H1 (cell line): ENCODE measurements at regions not wholly inside any gene's neighbourhood (a gene's known extent, or its start where the extent isn't known, plus 50 kb on each side); places are given as distances from the start of the nearest gene placed in this dataset.

Experiments
- CTCF ChIA-PET: fragments of 300-600 bp; sonication (Branson Sonifier 250); formaldehyde crosslinking; loops from one replicate; lab custom pipeline; 2021; ENCODE audit not compliant: partially characterized antibody; lab: Charles Lee
- POLR2A ChIA-PET: fragments of 300-600 bp; sonication (Branson Sonifier 250); formaldehyde crosslinking; loops from one replicate; lab custom pipeline; 2021; ENCODE audit warnings: inconsistent platforms; ENCODE audit not compliant: partially characterized antibody; lab: Charles Lee
- DNase-seq, 2 experiments: peaks; one replicate each; pipeline versions ENCODE4 v3.0.0 to v3.0.0-alpha.2; 2010 to 2022; ENCODE audit warnings: low spot score in 2 of 2, low read depth in 1 of 2, mixed read lengths in 1 of 2
- FAIRE-seq: peaks from 2 replicates; lab custom pipeline; 2011; peaks lifted over from hg19 to GRCh38; lab: Jason Lieb, UNC
- H2AFZ ChIP-seq: 2 replicates; pipeline ENCODE4 v1.8.1; 2012; ENCODE audit warnings: low read length, inconsistent platforms
- H2AK5ac ChIP-seq: 2 replicates; pipeline ENCODE4 v1.6.1; 2013; ENCODE audit warnings: low read depth, low read length
- H2BK120ac ChIP-seq: replicated peaks from 2 replicates; pipeline ENCODE3; 2013; ENCODE audit warnings: low read depth, low read length, inconsistent platforms
- H2BK12ac ChIP-seq: 2 replicates; pipeline ENCODE4 v1.6.1; 2013; ENCODE audit warnings: low read depth, low read length
- H2BK15ac ChIP-seq: 2 replicates; pipeline ENCODE4 v1.6.1; 2013; ENCODE audit warnings: low read length
- H2BK20ac ChIP-seq: 2 replicates; pipeline ENCODE4 v1.6.1; 2013; ENCODE audit warnings: low read length
- H2BK5ac ChIP-seq: 2 replicates; pipeline ENCODE4 v1.6.1; 2013; ENCODE audit warnings: low read depth, low read length
- H3K14ac ChIP-seq: 2 replicates; pipeline ENCODE4 v1.6.1; 2013; ENCODE audit warnings: inconsistent platforms; ENCODE audit not compliant: insufficient read length
- H3K18ac ChIP-seq: 2 replicates; pipeline ENCODE4 v1.6.1; 2013; ENCODE audit warnings: low read length; ENCODE audit errors: extremely low read depth
- H3K23ac ChIP-seq: 2 replicates; pipeline ENCODE4 v1.6.1; 2013; ENCODE audit warnings: inconsistent platforms; ENCODE audit not compliant: insufficient read length
- H3K23me2 ChIP-seq: 2 replicates; pipeline ENCODE4 v1.6.1; 2013; ENCODE audit warnings: low read depth, low read length
- H3K27ac ChIP-seq: 2 replicates; pipeline ENCODE4 v1.6.1; 2011; ENCODE audit warnings: low read depth, low read length, inconsistent platforms
- H3K27me3 ChIP-seq, 4 experiments: replicated peaks in 1 of 4; 1 replicate in 1 of 4; 2 replicates in 3 of 4; pipeline versions ENCODE4 v1.6.1 to v1.8.1; 2011 to 2013; ENCODE audit warnings: low read length in 3 of 4, mild to moderate bottlenecking in 3 of 4, inconsistent platforms in 2 of 4, mixed read lengths in 2 of 4, moderate library complexity in 1 of 4; ENCODE audit not compliant: control insufficient read depth in 3 of 4, insufficient read depth in 3 of 4; ENCODE audit errors: extremely low read depth in 1 of 4
- H3K36me3 ChIP-seq, 4 experiments: 2 replicates each; pipeline versions ENCODE4 v1.6.1 to v1.8.1; 2011 to 2013; ENCODE audit warnings: mild to moderate bottlenecking in 4 of 4, low read length in 3 of 4, moderate library complexity in 2 of 4, control low read depth in 1 of 4, inconsistent platforms in 1 of 4; ENCODE audit not compliant: insufficient read depth in 4 of 4, control insufficient read depth in 2 of 4
- H3K4ac ChIP-seq: replicated peaks from 2 replicates; pipeline ENCODE3; 2013; ENCODE audit warnings: low read length, low read depth, mixed read lengths, inconsistent platforms; ENCODE audit not compliant: insufficient read length
- H3K4me1 ChIP-seq, 4 experiments: replicated peaks in 1 of 4; 1 replicate in 1 of 4; 2 replicates in 3 of 4; pipeline versions ENCODE4 v1.6.1 to v1.8.1; 2011 to 2013; ENCODE audit warnings: low read length in 3 of 4, inconsistent platforms in 2 of 4, mixed read lengths in 1 of 4; ENCODE audit not compliant: insufficient read depth in 4 of 4, control insufficient read depth in 3 of 4
- H3K4me2 ChIP-seq, 2 experiments: 2 replicates each; pipeline versions ENCODE4 v1.6.1 to v1.8.1; 2011 to 2013; ENCODE audit warnings: low read depth in 2 of 2, low read length in 2 of 2, control low read depth in 1 of 2, inconsistent platforms in 1 of 2, mild to moderate bottlenecking in 1 of 2; ENCODE audit not compliant: insufficient read depth in 1 of 2
- H3K4me3 ChIP-seq, 4 experiments: fragments of 200-600, 300-600 bp in 1 of 4; sonication (generic), shearing (Covaris generic), sonication (Bioruptor Twin) in 1 of 4; 2 replicates each; pipeline versions ENCODE4 v1.5.1 to v1.8.1; 2011 to 2016; ENCODE audit warnings: low read length in 4 of 4, low read depth in 3 of 4, control low read depth in 2 of 4, inconsistent platforms in 2 of 4, mild to moderate bottlenecking in 2 of 4, mixed read lengths in 1 of 4, moderate library complexity in 1 of 4; ENCODE audit not compliant: insufficient read depth in 2 of 4; ENCODE audit errors: extremely low read depth in 1 of 4
- H3K56ac ChIP-seq: replicated peaks from 2 replicates; pipeline ENCODE3; 2013; ENCODE audit warnings: low read depth, mild to moderate bottlenecking, mixed read lengths, low read length, inconsistent platforms; ENCODE audit not compliant: insufficient read length
- H3K79me1 ChIP-seq: 2 replicates; pipeline ENCODE4 v1.6.1; 2013; ENCODE audit warnings: low read depth, low read length, control low read depth
- H3K79me2 ChIP-seq, 2 experiments: 2 replicates each; pipeline versions ENCODE4 v1.6.1 to v1.8.1; 2012 to 2013; ENCODE audit warnings: low read length in 2 of 2, mild to moderate bottlenecking in 2 of 2, inconsistent platforms in 1 of 2; ENCODE audit not compliant: insufficient read depth in 2 of 2, control insufficient read depth in 1 of 2
- H3K9ac ChIP-seq, 4 experiments: replicated peaks in 1 of 4; 1 replicate in 1 of 4; 2 replicates in 3 of 4; pipeline versions ENCODE4 v1.6.1 to v1.8.1; 2011 to 2013; ENCODE audit warnings: low read depth in 3 of 4, low read length in 3 of 4, control low read depth in 2 of 4, mild to moderate bottlenecking in 2 of 4, moderate library complexity in 2 of 4, inconsistent platforms in 1 of 4; ENCODE audit errors: extremely low read depth in 1 of 4
- H3K9me3 ChIP-seq, 2 experiments: 2 replicates each; pipeline versions ENCODE4 v1.6.1 to v1.8.1; 2012 to 2013; ENCODE audit warnings: mild to moderate bottlenecking in 2 of 2, moderate library complexity in 2 of 2, control low read depth in 1 of 2, inconsistent platforms in 1 of 2, low read depth in 1 of 2, low read length in 1 of 2, mixed read lengths in 1 of 2; ENCODE audit not compliant: insufficient read depth in 2 of 2
- H4K20me1 ChIP-seq, 2 experiments: replicated peaks in 1 of 2; 2 replicates each; pipeline versions ENCODE3 to v1.8.1; 2011 to 2013; ENCODE audit warnings: inconsistent platforms in 2 of 2, low read length in 2 of 2, mild to moderate bottlenecking in 1 of 2; ENCODE audit not compliant: insufficient read depth in 2 of 2, control insufficient read depth in 1 of 2
- H4K5ac ChIP-seq: 2 replicates; pipeline ENCODE4 v1.6.1; 2013; ENCODE audit warnings: low read length, low read depth, mixed read lengths, inconsistent platforms; ENCODE audit not compliant: insufficient read length
- H4K8ac ChIP-seq: 2 replicates; pipeline ENCODE4 v1.8.0; 2013; ENCODE audit warnings: mild to moderate bottlenecking, moderate library complexity, low read length, inconsistent platforms; ENCODE audit not compliant: insufficient read depth; ENCODE audit errors: extremely low read depth
- H4K91ac ChIP-seq: replicated peaks from 2 replicates; pipeline ENCODE3; 2013; ENCODE audit warnings: low read length, mixed read lengths, inconsistent platforms; ENCODE audit not compliant: insufficient read length
- BCL11A ChIP-seq, 2 experiments: IDR thresholded peaks; one replicate each; pipeline ENCODE4 v1.6.1; 2011; ENCODE audit warnings: low read depth in 2 of 2, low read length in 2 of 2, mild to moderate bottlenecking in 2 of 2
- FOSL1 ChIP-seq: IDR thresholded peaks from 2 replicates; pipeline ENCODE4 v1.6.1; 2011; ENCODE audit warnings: mild to moderate bottlenecking, low read depth, low read length, moderate library complexity; ENCODE audit not compliant: insufficient read depth
- JUND ChIP-seq: IDR thresholded peaks from 2 replicates; pipeline ENCODE4 v1.6.1; 2011; ENCODE audit warnings: mild to moderate bottlenecking, improper control_type of control experiment, low read length
- RXRA ChIP-seq: IDR thresholded peaks from 2 replicates; pipeline ENCODE4 v1.6.1; 2011; ENCODE audit warnings: low read depth, mild to moderate bottlenecking, low read length, moderate library complexity; ENCODE audit not compliant: insufficient read depth
- SP1 ChIP-seq: IDR thresholded peaks from 2 replicates; pipeline ENCODE4 v1.6.1; 2011; ENCODE audit warnings: low read depth, low read length
- TAF1 ChIP-seq: IDR thresholded peaks from 2 replicates; pipeline ENCODE4 v1.6.1; 2011; ENCODE audit warnings: mild to moderate bottlenecking, low read depth, low read length
- TAF7 ChIP-seq: optimal IDR thresholded peaks from 2 replicates; pipeline ENCODE3; 2011; ENCODE audit warnings: low read depth, mild to moderate bottlenecking, inconsistent platforms, low read length, moderate library complexity, borderline replicate concordance
- YY1 ChIP-seq: IDR thresholded peaks from 2 replicates; pipeline ENCODE4 v1.6.1; 2011; ENCODE audit warnings: low read depth, mild to moderate bottlenecking, low read length
- WGBS, 2 experiments: shearing (Covaris generic) in 1 of 2; methylation state at CpG; one replicate each; pipeline versions ENCODE4 v1.1.6 to v1.1.7; 2013 to 2015; ENCODE audit warnings: low lambda C conversion rate in 2 of 2, mixed read lengths in 2 of 2, inconsistent platforms in 1 of 2, low coverage in 1 of 2, missing lambda C conversion rate in 1 of 2; ENCODE audit not compliant: insufficient replicate concordance in 2 of 2, insufficient coverage in 1 of 2, insufficient read length in 1 of 2; ENCODE audit errors: extremely low coverage in 1 of 2, missing lambda C conversion rate in 1 of 2; 5-methylcytosine and 5-hydroxymethylcytosine counted together
- TF ChIP-seq, protein P1 (sequence below), 3 experiments: IDR thresholded peaks; 1 replicate in 2 of 3; 2 replicates in 1 of 3; pipeline versions ENCODE4 v1.5.1 to v1.6.1; 2011; ENCODE audit warnings: low read length in 3 of 3, mild to moderate bottlenecking in 3 of 3, inconsistent platforms in 2 of 3, low read depth in 1 of 3, moderate library complexity in 1 of 3; ENCODE audit not compliant: insufficient read depth in 1 of 3; ENCODE audit errors: control extremely low read depth in 1 of 3

DNA sequence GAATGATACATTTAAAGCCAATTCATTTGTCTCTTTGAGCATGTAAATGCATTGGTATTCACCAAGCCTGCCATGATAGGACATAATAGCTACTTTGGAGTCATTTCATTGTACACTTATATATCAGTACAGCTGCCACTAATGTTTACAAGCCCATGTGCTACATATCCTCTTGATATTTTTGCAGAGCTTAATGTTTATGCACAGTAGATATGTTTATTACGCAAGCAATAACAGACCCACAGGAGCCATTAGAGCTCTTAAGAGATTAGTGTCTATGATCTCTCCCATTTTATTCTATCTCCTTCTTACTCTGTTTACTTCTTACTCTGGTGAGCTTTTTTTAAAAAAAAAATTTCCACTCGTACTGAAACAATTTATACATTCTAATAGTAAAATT is 1132.1 kb upstream of the ZEB2 start:
- H3K79me1 ChIP-seq: no peaks in the 10 kb centered on the region
- no peak for DNase-seq
- H3K4me1 ChIP-seq: no peaks in the 10 kb centered on the region
- no peaks in the 10 kb centered on the region for H3K23me2 ChIP-seq
- H3K4ac ChIP-seq: no peak overlapping the region
- H2AFZ ChIP-seq: no peak overlapping the region
- H3K9ac ChIP-seq: no peak overlapping the region
- no peak overlapping the region for H2BK120ac ChIP-seq
- no peak overlapping the region for H4K5ac ChIP-seq
- H2BK12ac ChIP-seq: no peak overlapping the region
- ChIA-PET CTCF (no interaction called here), POLR2A (no interaction called here)
- no peak overlapping the region for H2AK5ac ChIP-seq
- H3K27me3 ChIP-seq: no peaks in the 10 kb centered on the region
- no peak overlapping the region for H3K27ac ChIP-seq
- no peak for FAIRE-seq
- H4K20me1 ChIP-seq: no peaks in the 10 kb centered on the region
- 95% methylated on average over 2 of the region's 2 CpGs; no CpG with 5 or more reads in 1 of the 2 experiments for WGBS, 2 experiments
- TF ChIP-seq TAF1 (no peak), YY1 (no peak), RXRA (no peak), SP1 (no peak), TAF7 (no peak), JUND (no peak), BCL11A (IDR thresholded peaks at IDR 0.05; ENCODE audit: low read depth in 2 of 2, low read length in 2 of 2) (no peak), FOSL1 (no peak)
- TF ChIP-seq, protein P1, sequence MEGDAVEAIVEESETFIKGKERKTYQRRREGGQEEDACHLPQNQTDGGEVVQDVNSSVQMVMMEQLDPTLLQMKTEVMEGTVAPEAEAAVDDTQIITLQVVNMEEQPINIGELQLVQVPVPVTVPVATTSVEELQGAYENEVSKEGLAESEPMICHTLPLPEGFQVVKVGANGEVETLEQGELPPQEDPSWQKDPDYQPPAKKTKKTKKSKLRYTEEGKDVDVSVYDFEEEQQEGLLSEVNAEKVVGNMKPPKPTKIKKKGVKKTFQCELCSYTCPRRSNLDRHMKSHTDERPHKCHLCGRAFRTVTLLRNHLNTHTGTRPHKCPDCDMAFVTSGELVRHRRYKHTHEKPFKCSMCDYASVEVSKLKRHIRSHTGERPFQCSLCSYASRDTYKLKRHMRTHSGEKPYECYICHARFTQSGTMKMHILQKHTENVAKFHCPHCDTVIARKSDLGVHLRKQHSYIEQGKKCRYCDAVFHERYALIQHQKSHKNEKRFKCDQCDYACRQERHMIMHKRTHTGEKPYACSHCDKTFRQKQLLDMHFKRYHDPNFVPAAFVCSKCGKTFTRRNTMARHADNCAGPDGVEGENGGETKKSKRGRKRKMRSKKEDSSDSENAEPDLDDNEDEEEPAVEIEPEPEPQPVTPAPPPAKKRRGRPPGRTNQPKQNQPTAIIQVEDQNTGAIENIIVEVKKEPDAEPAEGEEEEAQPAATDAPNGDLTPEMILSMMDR (IDR thresholded peaks at IDR 0.05; ENCODE audit: control extremely low read depth in 1 of 3, insufficient read depth in 1 of 3, low read depth in 1 of 3, low read length in 3 of 3): no peak
- no peak overlapping the region for H3K18ac ChIP-seq
- H4K8ac ChIP-seq: no peak overlapping the region
- no peak overlapping the region for H3K4me3 ChIP-seq
- H3K9me3 ChIP-seq: no peaks in the 10 kb centered on the region
- H2BK15ac ChIP-seq: no peak overlapping the region
- H3K36me3 ChIP-seq: no peaks in the 10 kb centered on the region
- no peak overlapping the region for H3K56ac ChIP-seq
- no peak overlapping the region for H3K14ac ChIP-seq
- H4K91ac ChIP-seq: no peak overlapping the region
- no peak overlapping the region for H3K4me2 ChIP-seq
- H2BK20ac ChIP-seq: no peak overlapping the region
- H3K23ac ChIP-seq: no peak overlapping the region
- H3K79me2 ChIP-seq: no peaks in the 10 kb centered on the region
- no peak overlapping the region for H2BK5ac ChIP-seq
